ENCODE measurements at regions not wholly inside any gene's neighbourhood (a gene's known extent, or its start where the extent isn't known, plus 50 kb on each side); places are given as distances from the start of the nearest gene placed in this dataset.
"Not testable (repeated sequence)": the region's sequence is repeated elsewhere in the genome, so short reads cannot be mapped to it uniquely, and the experiment has no call there.

GRCh38 chr4:28857028-28857427 lies 1863.1 kb upstream of the PCDH7 start:
- TF ChIP-seq ZNF207 (IDR thresholded peaks at IDR 0.05; ENCODE audit: borderline replicate concordance); CHD1 (IDR thresholded peaks at IDR 0.05; ENCODE audit: low read depth, low read length); ZBTB40 (IDR thresholded peaks at IDR 0.05; ENCODE audit: borderline replicate concordance); POLR2AphosphoS5 (IDR thresholded peaks at IDR 0.05; ENCODE audit: low read length); NFIC (IDR thresholded peaks at IDR 0.05; ENCODE audit: low read depth, low read length); CTCF (IDR thresholded peaks at IDR 0.05 in 2 of 3, conservative IDR thresholded peaks at IDR 0.05 in 1 of 3; ENCODE audit: control insufficient read depth in 2 of 3, extremely low read depth in 1 of 3, insufficient read depth in 1 of 3, low read depth in 3 of 3, low read length in 3 of 3); USF2 (IDR thresholded peaks at IDR 0.05; ENCODE audit: borderline replicate concordance, low read depth, low read length): not testable (repeated sequence)

All from GM12878 (cell line).